NCI-H524 treated with DMSO at 0.1 percent for 48 hours (cell line): ENCODE measurements at regions not wholly inside any gene's neighbourhood (a gene's known extent, or its start where the extent isn't known, plus 50 kb on each side); places are given as distances from the start of the nearest gene placed in this dataset.
"Not testable (repeated sequence)": the region's sequence is repeated elsewhere in the genome, so short reads cannot be mapped to it uniquely, and the experiment has no call there.

Source experiments
- DNase-seq: peaks from one replicate; lab custom pipeline; 2025; lab: John Stamatoyannopoulos, UW

DNA sequence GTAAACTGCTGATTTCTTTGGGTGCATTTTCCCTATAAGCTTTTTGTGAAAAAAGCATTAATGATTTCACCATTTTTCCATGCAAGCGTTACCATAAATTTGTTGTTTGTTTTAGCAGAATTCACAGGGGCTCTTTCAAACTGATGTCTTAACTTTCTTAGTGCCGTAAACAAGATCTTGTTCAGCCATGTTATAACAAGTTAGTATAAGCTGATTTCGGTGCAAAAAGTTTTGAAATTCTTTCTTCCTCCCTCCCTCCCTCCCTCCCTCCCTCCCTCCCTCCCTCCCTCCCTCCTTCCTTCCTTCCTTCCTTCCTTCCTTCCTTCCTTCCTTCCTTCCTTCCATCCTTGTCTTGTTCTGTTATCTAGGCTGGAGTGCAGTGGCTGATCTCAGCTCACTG is 71.7 kb upstream of the CHORDC1 start:
- DNase-seq = no peak

DNA sequence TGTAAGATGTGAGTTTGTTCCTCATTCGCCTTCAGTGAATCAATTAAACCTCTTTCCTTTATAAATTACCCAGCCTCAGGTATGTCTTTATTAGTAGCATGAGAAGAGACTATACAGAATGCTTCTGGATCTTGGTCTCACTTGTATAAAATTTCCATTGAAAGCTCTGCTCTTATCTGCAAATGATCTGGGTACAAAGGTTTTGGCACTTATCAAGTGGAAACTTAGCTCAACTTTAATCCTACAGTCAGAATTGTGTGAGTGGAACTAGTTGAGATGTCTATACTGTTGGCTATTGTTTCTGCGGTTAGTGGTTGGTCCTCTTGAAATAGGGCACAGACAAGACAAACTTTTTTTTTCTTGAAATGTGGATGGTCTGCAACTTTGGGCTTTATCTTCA is 71.2 kb upstream of the CHORDC1 start:
- no peak for DNase-seq

DNA sequence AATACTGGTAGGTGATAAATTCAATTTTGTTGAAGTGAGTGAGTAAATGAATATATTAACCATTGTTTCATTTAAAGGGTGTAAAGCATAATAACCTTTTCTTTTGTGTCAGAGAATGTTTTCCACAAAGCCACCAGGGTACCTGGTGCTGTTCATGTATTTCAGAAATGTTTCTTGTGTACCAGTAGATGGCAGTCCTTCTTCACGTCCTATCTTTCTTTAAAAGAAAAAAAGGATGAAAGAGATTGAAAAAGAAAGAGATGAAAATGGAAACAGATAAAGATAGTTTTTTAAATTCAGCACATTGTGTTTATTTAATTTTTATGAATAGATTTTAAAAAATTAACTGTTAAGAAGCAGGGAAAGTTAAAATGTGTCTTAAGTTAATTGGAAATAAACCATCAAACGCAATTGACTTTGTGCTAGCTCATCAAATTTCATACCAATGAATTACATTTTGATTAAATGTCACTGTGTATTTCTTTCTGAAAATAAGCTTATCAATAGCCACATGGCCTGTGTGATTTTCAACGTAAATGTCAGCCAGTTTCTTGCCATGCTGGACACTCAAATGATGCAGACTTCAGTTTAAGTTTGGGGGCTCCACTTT is 65.5 kb upstream of the CHORDC1 start:
- DNase-seq = peak; percentile 2

DNA sequence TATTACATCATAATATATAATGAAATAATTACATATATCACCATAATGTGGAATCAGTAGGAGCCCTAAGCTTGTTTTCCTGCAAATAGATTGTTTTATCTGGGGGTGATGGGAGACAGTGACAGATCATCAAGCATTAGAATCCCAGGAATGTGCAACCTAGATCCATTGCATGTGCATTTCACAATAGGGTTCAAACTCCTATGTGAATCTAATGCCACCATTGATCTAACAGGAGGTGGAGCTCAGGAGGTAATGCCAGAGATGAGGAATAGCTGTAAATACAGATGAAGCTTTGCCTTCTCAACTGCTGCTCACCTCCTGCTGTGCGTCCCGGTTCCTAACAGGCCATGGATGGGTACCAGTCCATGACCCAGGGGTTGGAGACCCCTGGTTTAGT is 63.8 kb upstream of the CHORDC1 start:
- no peak for DNase-seq

DNA sequence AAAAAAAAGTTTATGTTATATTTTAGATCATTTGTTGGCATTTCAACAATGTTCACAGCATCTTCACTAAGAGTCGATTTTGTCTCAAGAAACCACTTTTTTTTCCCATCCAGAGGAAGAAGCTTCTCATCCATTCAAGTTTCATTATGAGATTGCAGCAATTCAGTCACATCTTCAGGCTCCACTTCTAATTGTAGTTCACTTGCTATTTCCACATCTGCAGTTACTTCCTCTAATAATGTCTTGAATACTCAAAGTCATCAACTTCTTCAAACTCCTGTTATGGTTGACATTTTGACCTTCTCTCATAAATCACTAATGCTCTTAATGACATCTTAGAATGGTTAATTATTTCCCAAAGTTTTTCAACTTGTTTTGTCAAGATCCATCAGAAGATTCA is 61.3 kb upstream of the CHORDC1 start:
- DNase-seq = no peak

DNA sequence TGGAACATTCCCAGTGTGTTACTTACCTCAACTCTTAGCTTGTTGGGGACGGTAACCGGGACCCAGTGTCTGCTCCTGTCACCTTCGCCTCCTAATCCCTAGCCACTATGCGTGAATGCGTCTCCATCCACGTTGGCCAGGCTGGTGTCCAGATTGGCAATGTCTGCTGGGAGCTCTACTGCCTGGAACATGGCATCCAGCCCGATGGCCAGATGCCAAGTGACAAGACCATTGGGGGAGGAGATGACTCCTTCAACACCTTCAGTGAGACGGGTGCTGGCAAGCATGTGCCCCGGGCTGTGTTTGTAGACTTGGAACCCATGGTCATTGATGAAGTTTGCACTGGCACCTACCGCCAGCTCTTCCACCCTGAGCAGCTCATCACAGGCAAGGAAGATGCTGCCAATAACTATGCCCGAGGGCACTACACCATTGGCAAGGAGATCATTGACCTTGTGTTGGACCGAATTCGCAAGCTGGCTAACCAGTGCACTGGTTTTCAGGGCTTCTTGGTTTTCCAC is 59.8 kb upstream of the CHORDC1 start:
- DNase-seq = not testable (repeated sequence)

DNA sequence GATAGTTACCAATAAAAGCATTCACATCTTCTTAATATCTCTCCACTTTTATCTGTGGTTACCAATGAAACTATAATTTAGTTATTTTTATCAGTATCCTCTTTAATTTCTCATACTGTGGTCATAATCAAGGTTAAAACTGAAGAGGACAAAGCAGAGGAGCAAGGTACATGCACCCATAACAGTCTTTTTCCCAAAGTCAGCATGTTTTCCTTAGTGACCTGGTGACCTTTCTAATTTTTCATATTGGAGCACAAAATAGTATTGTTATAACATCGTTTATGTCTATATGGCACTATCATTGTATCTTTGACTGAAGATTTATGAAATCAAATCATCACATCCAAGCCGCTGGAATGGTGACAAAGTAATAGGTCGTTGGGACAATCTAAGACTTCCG is 51.5 kb upstream of the CHORDC1 start:
- DNase-seq = no peak
